SU-DHL-6 (cell line): ENCODE measurements at regions not wholly inside any gene's neighbourhood (a gene's known extent, or its start where the extent isn't known, plus 50 kb on each side); places are given as distances from the start of the nearest gene placed in this dataset.

Experiments
- EZH2phosphoT487 ChIP-seq: fragments of 200-600 bp; sonication (generic), shearing (Covaris generic); conservative IDR thresholded peaks from 2 replicates; pipeline ENCODE4 v1.6.1; 2018; ENCODE audit warnings: mild to moderate bottlenecking, antibody characterized with exemption, low read length, moderate library complexity, mixed read lengths
- TF ChIP-seq, protein P1 (sequence below): fragments of 200-600 bp; sonication (generic); IDR thresholded peaks from one replicate; pipeline ENCODE4 v1.5.1; 2017; ENCODE audit warnings: antibody characterized with exemption, mild to moderate bottlenecking, low read length, moderate library complexity; ENCODE audit not compliant: insufficient read depth, poor library complexity, severe bottlenecking

DNA sequence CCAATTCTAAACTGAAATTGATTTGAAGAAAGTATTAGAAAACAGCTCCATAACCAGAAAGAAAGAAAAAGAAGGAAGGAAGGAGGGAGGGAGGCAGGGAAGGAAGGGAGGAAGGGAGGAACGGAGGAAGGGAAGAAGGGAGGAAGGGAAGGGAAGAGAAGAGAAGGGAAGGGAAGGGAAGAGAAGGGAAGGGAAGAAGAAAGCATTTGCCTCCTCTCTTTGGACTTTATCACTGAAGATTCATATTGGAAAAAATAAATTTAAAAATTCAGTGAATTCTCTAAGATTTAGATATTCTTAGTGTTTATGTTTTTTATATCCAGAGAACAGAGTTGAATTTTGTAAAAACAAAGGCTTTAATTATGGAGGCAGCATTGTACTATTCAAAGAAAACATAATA, 68.5 kb upstream of the NXT1 start:
- TF ChIP-seq, protein P1, sequence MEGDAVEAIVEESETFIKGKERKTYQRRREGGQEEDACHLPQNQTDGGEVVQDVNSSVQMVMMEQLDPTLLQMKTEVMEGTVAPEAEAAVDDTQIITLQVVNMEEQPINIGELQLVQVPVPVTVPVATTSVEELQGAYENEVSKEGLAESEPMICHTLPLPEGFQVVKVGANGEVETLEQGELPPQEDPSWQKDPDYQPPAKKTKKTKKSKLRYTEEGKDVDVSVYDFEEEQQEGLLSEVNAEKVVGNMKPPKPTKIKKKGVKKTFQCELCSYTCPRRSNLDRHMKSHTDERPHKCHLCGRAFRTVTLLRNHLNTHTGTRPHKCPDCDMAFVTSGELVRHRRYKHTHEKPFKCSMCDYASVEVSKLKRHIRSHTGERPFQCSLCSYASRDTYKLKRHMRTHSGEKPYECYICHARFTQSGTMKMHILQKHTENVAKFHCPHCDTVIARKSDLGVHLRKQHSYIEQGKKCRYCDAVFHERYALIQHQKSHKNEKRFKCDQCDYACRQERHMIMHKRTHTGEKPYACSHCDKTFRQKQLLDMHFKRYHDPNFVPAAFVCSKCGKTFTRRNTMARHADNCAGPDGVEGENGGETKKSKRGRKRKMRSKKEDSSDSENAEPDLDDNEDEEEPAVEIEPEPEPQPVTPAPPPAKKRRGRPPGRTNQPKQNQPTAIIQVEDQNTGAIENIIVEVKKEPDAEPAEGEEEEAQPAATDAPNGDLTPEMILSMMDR: no peak
- no peak for TF ChIP-seq EZH2phosphoT487
